SH-SY5Y (cell line): ENCODE measurements at regions not wholly inside any gene's neighbourhood (a gene's known extent, or its start where the extent isn't known, plus 50 kb on each side); places are given as distances from the start of the nearest gene placed in this dataset.

Source experiments
- GATA2 ChIP-seq: IDR thresholded peaks from 2 replicates; pipeline ENCODE4 v1.6.1; 2011; ENCODE audit warnings: mild to moderate bottlenecking, low read depth, low read length
- GATA3 ChIP-seq: IDR thresholded peaks from 2 replicates; pipeline ENCODE4 v1.6.1; 2011; ENCODE audit warnings: low read depth, mild to moderate bottlenecking, low read length, moderate library complexity

DNA sequence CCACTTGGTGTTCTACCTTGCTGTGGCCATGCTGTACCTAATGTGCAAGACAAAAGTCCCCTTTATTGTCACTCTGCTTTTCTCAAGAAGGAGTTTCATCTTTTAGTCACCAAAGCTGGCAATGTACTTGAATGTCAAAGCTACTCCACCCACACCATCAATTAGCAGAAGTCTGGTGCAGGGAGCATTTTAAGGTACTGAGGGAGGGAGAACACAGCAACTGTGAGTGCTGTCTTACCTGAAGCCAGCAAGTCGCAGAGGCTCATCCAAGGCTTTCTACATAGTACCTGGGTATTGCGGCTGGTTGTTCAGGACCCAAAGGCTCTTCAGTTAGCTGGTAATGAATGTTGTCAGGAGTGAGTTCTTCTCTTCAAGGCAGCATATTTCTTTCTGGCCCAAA, 820.4 kb downstream of the OTOL1 start:
- no peak for TF ChIP-seq GATA2
- no peak for TF ChIP-seq GATA3
